Fibroblast of the aortic adventitia (primary cell): ENCODE measurements at regions not wholly inside any gene's neighbourhood (a gene's known extent, or its start where the extent isn't known, plus 50 kb on each side); places are given as distances from the start of the nearest gene placed in this dataset.
"Not testable (repeated sequence)": the region's sequence is repeated elsewhere in the genome, so short reads cannot be mapped to it uniquely, and the experiment has no call there.

Source experiments
- DNase-seq: peaks from one replicate; pipeline ENCODE4 v3.0.0-alpha.2; 2010; ENCODE audit warnings: low read depth
- H3K4me3 ChIP-seq: 2 replicates; pipeline ENCODE4 v1.5.1; 2011; ENCODE audit warnings: low read depth, mild to moderate bottlenecking, control low read depth, low read length, moderate library complexity
- CTCF ChIP-seq: IDR thresholded peaks from 2 replicates; pipeline ENCODE4 v1.5.1; 2011; ENCODE audit warnings: mild to moderate bottlenecking, low read length, control low read depth, inconsistent platforms; ENCODE audit not compliant: insufficient read depth

- DNase-seq: no peak
- no peak overlapping the region for H3K4me3 ChIP-seq
- TF ChIP-seq CTCF: no peak
Observed at GRCh38 chr1:10916991-10917390, 95.5 kb upstream of the TARDBP start.

- no peak overlapping the region for H3K4me3 ChIP-seq
- TF ChIP-seq CTCF: no peak
- DNase-seq: no peak
Observed at GRCh38 chr1:10917513-10918454, 94.7 kb upstream of the TARDBP start.

GRCh38 chr1:10918531-10918930 lies 93.9 kb upstream of the TARDBP start:
- no peak overlapping the region for H3K4me3 ChIP-seq
- TF ChIP-seq CTCF: no peak
- DNase-seq: peak; percentile 64

- no peak for DNase-seq
- no peak for TF ChIP-seq CTCF
- H3K4me3 ChIP-seq: no peak overlapping the region
Observed at GRCh38 chr1:10920063-10920626, 92.3 kb upstream of the TARDBP start.

GRCh38 chr1:10922315-10923060 lies 90.0 kb upstream of the TARDBP start:
- DNase-seq: peak; percentile 25
- H3K4me3 ChIP-seq: not testable (repeated sequence)

- no peak for DNase-seq
- TF ChIP-seq CTCF: no peak
- no peak overlapping the region for H3K4me3 ChIP-seq
Observed at GRCh38 chr1:10924030-10924429, 88.4 kb upstream of the TARDBP start.

GRCh38 chr1:10928654-10929053 lies 83.8 kb upstream of the TARDBP start:
- DNase-seq: no peak
- TF ChIP-seq CTCF: no peak
- H3K4me3 ChIP-seq: no peak overlapping the region
